Pancreas (tissue), 10 donors: ENCODE measurements at regions not wholly inside any gene's neighbourhood (a gene's known extent, or its start where the extent isn't known, plus 50 kb on each side); places are given as distances from the start of the nearest gene placed in this dataset.

Experiments used
- ATAC-seq, 4 donors: fragments of 200-7000 bp; cut with Tn5 transposase; one replicate each; pipeline versions ENCODE4 v1.8.0 to v1.9.1; 2020; ENCODE audit warnings: mild to moderate bottlenecking in 4 of 4, moderate library complexity in 4 of 4
- DNase-seq, 6 donors: peaks; one replicate each; pipeline ENCODE4 v3.0.0-alpha.2; 2020
- FAIRE-seq: peaks from 2 replicates; lab custom pipeline; 2012; peaks lifted over from hg19 to GRCh38; lab: Jason Lieb, UNC
- H3K27ac ChIP-seq, 4 donors: fragments of 200-600 bp; sonication (generic); 1 replicate in 3 of 4; 2 replicates in 1 of 4; pipeline versions ENCODE4 v1.5.0 to v1.8.0; 2020
- H3K27me3 ChIP-seq, 4 donors: fragments of 200-600 bp; one replicate each; pipeline ENCODE4 v1.8.0; 2021
- H3K36me3 ChIP-seq, 3 donors: fragments of 200-600 bp; sonication (generic) in 1 of 3; one replicate each; pipeline versions ENCODE4 v1.5.0 to v1.8.0; 2020 to 2021
- H3K4me1 ChIP-seq, 3 donors: fragments of 200-600 bp; one replicate each; pipeline ENCODE4 v1.8.0; 2021
- H3K4me3 ChIP-seq, 4 donors: fragments of 200-600 bp; sonication (generic) in 2 of 4; one replicate each; pipeline versions ENCODE4 v1.5.0 to v1.8.0; 2020 to 2021
- H3K9me3 ChIP-seq, 4 donors: fragments of 200-600 bp; one replicate each; pipeline ENCODE4 v1.8.0; 2021
- CTCF ChIP-seq, 4 donors: fragments of 200-600 bp; sonication (generic) in 3 of 4; IDR thresholded peaks; one replicate each; pipeline versions ENCODE4 v1.5.0 to v1.8.0; 2021; ENCODE audit warnings: antibody characterized with exemption in 4 of 4
- WGBS, 2 donors: extraction: QIAGEN DNeasy Blood & Tissue Kit; methylation state at CpG; one replicate each; pipeline ENCODE4 v1.1.7; 2013; 5-methylcytosine and 5-hydroxymethylcytosine counted together
- intact Hi-C, 3 donors: fragments of 100-400 bp; cut with DNase I; formaldehyde crosslinking; loops; one replicate each; pipeline versions ENCODE4 v1.11.1 to v1.14.2; 2022
- donor health status: healthy with polysubstance abuse.
- donor health status: DM: no; HTN: no; CAD: no; lungs with moderate emphysema.
- donor health status: DM: no; HTN: no; CAD: no.
- donor health status: control.
- donor health status: control.
- donor health status: Bipolar disorder and iron deficiency.
- donor health status: DM: yes; HTN: yes; CAD: no.
- donor health status: DM: no; HTN: no; CAD: no.
- donor health status: DM: no; HTN: no; CAD: no.
- donor health status: DM: yes; HTN: yes; CAD: no.

GRCh38 chr10:83287374-83287773 lies 851.9 kb upstream of the GHITM start:
- FAIRE-seq (no peak), ATAC-seq (no peak), DNase-seq (no peak)
- H3K4me1 ChIP-seq: no peaks in the 10 kb centered on the region
- 57 to 73% methylated on average over 2 of the region's 2 CpGs for WGBS, 2 donors
- no peaks in the 10 kb centered on the region for H3K36me3 ChIP-seq
- no peak overlapping the region for H3K4me3 ChIP-seq
- no peak for TF ChIP-seq CTCF (IDR thresholded peaks at IDR 0.05)
- H3K27me3 ChIP-seq: no peaks in the 10 kb centered on the region
- no peaks in the 10 kb centered on the region for H3K9me3 ChIP-seq
- no peak overlapping the region for H3K27ac ChIP-seq
- intact Hi-C loops: no loop called here

GRCh38 chr10:83289373-83289772 lies 849.9 kb upstream of the GHITM start:
- H3K9me3 ChIP-seq: no peaks in the 10 kb centered on the region
- H3K4me1 ChIP-seq: no peaks in the 10 kb centered on the region
- 33 to 36% methylated on average over 2 of the region's 2 CpGs for WGBS, 2 donors
- no peak overlapping the region for H3K4me3 ChIP-seq
- intact Hi-C loops: no loop called here
- H3K36me3 ChIP-seq: no peaks in the 10 kb centered on the region
- no peak for FAIRE-seq
- H3K27ac ChIP-seq: no peak overlapping the region
- no peak for DNase-seq
- no peaks in the 10 kb centered on the region for H3K27me3 ChIP-seq
- no peak for TF ChIP-seq CTCF (IDR thresholded peaks at IDR 0.05)
- no peak for ATAC-seq

GRCh38 chr10:83289948-83290347 lies 849.4 kb upstream of the GHITM start:
- WGBS, 2 donors: 58 to 68% methylated on average over 1 of the region's 1 CpG
- H3K36me3 ChIP-seq: no peaks in the 10 kb centered on the region
- no peak overlapping the region for H3K4me3 ChIP-seq
- no peaks in the 10 kb centered on the region for H3K27me3 ChIP-seq
- DNase-seq (no peak), FAIRE-seq (no peak), ATAC-seq (no peak)
- no peak overlapping the region for H3K27ac ChIP-seq
- intact Hi-C loops: no loop called here
- H3K9me3 ChIP-seq: no peaks in the 10 kb centered on the region
- H3K4me1 ChIP-seq: no peaks in the 10 kb centered on the region
- TF ChIP-seq CTCF (IDR thresholded peaks at IDR 0.05): no peak

GRCh38 chr10:83301732-83302131 lies 837.6 kb upstream of the GHITM start:
- H3K9me3 ChIP-seq: no peaks in the 10 kb centered on the region
- H3K27ac ChIP-seq: no peak overlapping the region
- no peaks in the 10 kb centered on the region for H3K36me3 ChIP-seq
- intact Hi-C loops: no loop called here
- WGBS, 2 donors: 72 to 91% methylated on average over 2 of the region's 2 CpGs
- no peak overlapping the region for H3K4me3 ChIP-seq
- FAIRE-seq (no peak), DNase-seq (no peak), ATAC-seq (no peak)
- no peaks in the 10 kb centered on the region for H3K4me1 ChIP-seq
- no peaks in the 10 kb centered on the region for H3K27me3 ChIP-seq
- TF ChIP-seq CTCF (IDR thresholded peaks at IDR 0.05): no peak

- no peak for DNase-seq
Observed at GRCh38 chr10:83302623-83303022, 836.7 kb upstream of the GHITM start.

More at GRCh38 chr10:83302623-83303022, 836.7 kb upstream of the GHITM start:
- Histone ChIP-seq H3K4me3 (no peak overlapping the region), H3K27me3 (no peaks in the 10 kb centered on the region), H3K27ac (no peak overlapping the region), H3K36me3 (no peaks in the 10 kb centered on the region), H3K4me1 (no peaks in the 10 kb centered on the region), H3K9me3 (no peaks in the 10 kb centered on the region)
- ATAC-seq (no peak), FAIRE-seq (no peak)
- TF ChIP-seq CTCF (IDR thresholded peaks at IDR 0.05): no peak
- intact Hi-C loops: no loop called here
- 67 to 69% methylated on average over 1 of the region's 1 CpG for WGBS, 2 donors
